SK-N-SH treated with all-trans-retinoic acid at 6 μM for 48 hours (cell line): ENCODE measurements at regions not wholly inside any gene's neighbourhood (a gene's known extent, or its start where the extent isn't known, plus 50 kb on each side); places are given as distances from the start of the nearest gene placed in this dataset.

Source experiments
- CREB5 ChIP-seq: fragments of 250-450 bp; sonication (Bioruptor Pico); IDR thresholded peaks from 2 replicates; pipeline ENCODE4 v1.5.1; 2020; ENCODE audit warnings: low read depth, mild to moderate bottlenecking, moderate library complexity
- CSRNP3 ChIP-seq: fragments of 250-450 bp; sonication (Bioruptor Pico); IDR thresholded peaks from 2 replicates; pipeline ENCODE4 v1.5.1; 2021; ENCODE audit warnings: mild to moderate bottlenecking, moderate library complexity
- GLIS3 ChIP-seq: fragments of 250-450 bp; sonication (Bioruptor Pico); IDR thresholded peaks from 2 replicates; pipeline ENCODE4 v1.5.0; 2020; ENCODE audit warnings: mild to moderate bottlenecking, moderate library complexity
- ISL1 ChIP-seq: fragments of 250-450 bp; sonication (Bioruptor Pico); IDR thresholded peaks from 2 replicates; pipeline ENCODE4 v2.1.2; 2022; ENCODE audit warnings: mild to moderate bottlenecking, moderate library complexity
- PATZ1 ChIP-seq: fragments of 250-450 bp; sonication (Bioruptor Pico); IDR thresholded peaks from 2 replicates; pipeline ENCODE4 v1.8.0; 2020; ENCODE audit warnings: mild to moderate bottlenecking, moderate library complexity, borderline replicate concordance
- PPARA ChIP-seq: fragments of 250-450 bp; sonication (Bioruptor Pico); IDR thresholded peaks from 2 replicates; pipeline ENCODE4 v1.5.0; 2020; ENCODE audit warnings: mild to moderate bottlenecking, borderline replicate concordance
- RARB ChIP-seq: fragments of 250-450 bp; sonication (Bioruptor Pico); IDR thresholded peaks from 2 replicates; pipeline ENCODE4 v1.8.0; 2021; ENCODE audit warnings: mild to moderate bottlenecking, moderate library complexity
- SNAI2 ChIP-seq: fragments of 250-450 bp; sonication (Bioruptor Pico); IDR thresholded peaks from 2 replicates; pipeline ENCODE4 v1.5.0; 2020; ENCODE audit warnings: mild to moderate bottlenecking, moderate library complexity
- TCF4 ChIP-seq: fragments of 250-450 bp; sonication (Bioruptor Pico); IDR thresholded peaks from 2 replicates; pipeline ENCODE4 v1.8.0; 2021; ENCODE audit warnings: mild to moderate bottlenecking, moderate library complexity, borderline replicate concordance
- TOX ChIP-seq: fragments of 250-450 bp; sonication (Bioruptor Pico); IDR thresholded peaks from 2 replicates; pipeline ENCODE4 v1.8.0; 2021; ENCODE audit warnings: mild to moderate bottlenecking, moderate library complexity, borderline replicate concordance
- ZFP30 ChIP-seq: fragments of 450-650 bp; formaldehyde crosslinking; IDR thresholded peaks from 2 replicates; pipeline ENCODE4 v1.5.0; 2022; ENCODE audit warnings: mild to moderate bottlenecking, moderate library complexity
- ZNF565 ChIP-seq: fragments of 450-650 bp; formaldehyde crosslinking; conservative IDR thresholded peaks from 2 replicates; pipeline ENCODE4 v1.5.0; 2020; ENCODE audit warnings: low read depth, mild to moderate bottlenecking, moderate library complexity
- ZNF70 ChIP-seq: fragments of 450-650 bp; formaldehyde crosslinking; IDR thresholded peaks from 2 replicates; pipeline ENCODE4 v1.5.0; 2020; ENCODE audit warnings: mild to moderate bottlenecking, moderate library complexity
- TF ChIP-seq, protein P1 (sequence below): fragments of 250-450 bp; sonication (Bioruptor Pico); IDR thresholded peaks from 2 replicates; pipeline ENCODE4 v1.5.0; 2020; ENCODE audit warnings: mild to moderate bottlenecking, moderate library complexity

DNA sequence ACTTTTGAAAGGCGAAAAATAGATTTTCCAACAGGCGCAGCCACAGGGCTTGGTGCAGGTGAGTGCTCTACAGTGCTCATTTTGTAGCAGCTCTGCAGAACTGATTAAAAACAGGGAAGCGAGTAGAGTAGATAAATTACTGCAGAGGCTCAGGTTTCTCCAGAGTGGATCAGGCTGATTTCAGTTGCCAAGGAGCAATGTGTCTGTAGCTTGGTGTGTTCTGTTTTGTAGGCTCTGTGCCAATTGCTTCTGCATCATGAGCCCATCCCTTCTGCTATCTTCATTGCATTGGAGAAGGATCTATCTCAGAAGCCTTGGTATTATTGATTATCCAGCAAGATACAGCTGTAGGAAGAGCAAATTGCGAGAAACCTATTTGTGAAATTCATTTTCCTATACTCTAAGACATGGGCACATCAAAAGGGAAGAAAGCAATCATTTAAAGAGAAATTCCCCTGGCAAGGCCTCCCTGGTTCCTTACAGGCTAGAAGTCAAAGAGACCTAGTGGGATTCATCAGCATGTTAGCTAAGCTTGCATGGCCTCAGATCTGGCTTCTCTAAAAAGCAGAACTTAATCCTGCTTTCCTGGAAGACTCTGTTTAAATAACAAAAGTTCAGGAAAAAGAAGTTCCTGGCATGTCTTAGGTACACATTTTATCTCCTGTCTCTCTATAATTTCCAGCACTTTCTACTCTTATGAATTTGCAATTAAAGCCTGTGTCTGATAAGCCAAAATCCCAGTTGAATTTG is 432.4 kb upstream of the ATP10A start:
- TF ChIP-seq, protein P1, sequence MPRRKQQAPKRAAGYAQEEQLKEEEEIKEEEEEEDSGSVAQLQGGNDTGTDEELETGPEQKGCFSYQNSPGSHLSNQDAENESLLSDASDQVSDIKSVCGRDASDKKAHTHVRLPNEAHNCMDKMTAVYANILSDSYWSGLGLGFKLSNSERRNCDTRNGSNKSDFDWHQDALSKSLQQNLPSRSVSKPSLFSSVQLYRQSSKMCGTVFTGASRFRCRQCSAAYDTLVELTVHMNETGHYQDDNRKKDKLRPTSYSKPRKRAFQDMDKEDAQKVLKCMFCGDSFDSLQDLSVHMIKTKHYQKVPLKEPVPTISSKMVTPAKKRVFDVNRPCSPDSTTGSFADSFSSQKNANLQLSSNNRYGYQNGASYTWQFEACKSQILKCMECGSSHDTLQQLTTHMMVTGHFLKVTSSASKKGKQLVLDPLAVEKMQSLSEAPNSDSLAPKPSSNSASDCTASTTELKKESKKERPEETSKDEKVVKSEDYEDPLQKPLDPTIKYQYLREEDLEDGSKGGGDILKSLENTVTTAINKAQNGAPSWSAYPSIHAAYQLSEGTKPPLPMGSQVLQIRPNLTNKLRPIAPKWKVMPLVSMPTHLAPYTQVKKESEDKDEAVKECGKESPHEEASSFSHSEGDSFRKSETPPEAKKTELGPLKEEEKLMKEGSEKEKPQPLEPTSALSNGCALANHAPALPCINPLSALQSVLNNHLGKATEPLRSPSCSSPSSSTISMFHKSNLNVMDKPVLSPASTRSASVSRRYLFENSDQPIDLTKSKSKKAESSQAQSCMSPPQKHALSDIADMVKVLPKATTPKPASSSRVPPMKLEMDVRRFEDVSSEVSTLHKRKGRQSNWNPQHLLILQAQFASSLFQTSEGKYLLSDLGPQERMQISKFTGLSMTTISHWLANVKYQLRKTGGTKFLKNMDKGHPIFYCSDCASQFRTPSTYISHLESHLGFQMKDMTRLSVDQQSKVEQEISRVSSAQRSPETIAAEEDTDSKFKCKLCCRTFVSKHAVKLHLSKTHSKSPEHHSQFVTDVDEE (CRISPR knock-in tag): no peak
- TF ChIP-seq RARB (no peak), ISL1 (no peak), GLIS3 (CRISPR knock-in tag) (no peak), CSRNP3 (CRISPR knock-in tag) (no peak), CREB5 (no peak), TOX (no peak), PATZ1 (no peak), ZFP30 (CRISPR knock-in tag) (no peak), ZNF565 (no peak), ZNF70 (no peak), SNAI2 (no peak), TCF4 (CRISPR knock-in tag) (no peak), PPARA (CRISPR knock-in tag) (no peak)
